IPS-NIHi7 (cell line): ENCODE measurements at regions not wholly inside any gene's neighbourhood (a gene's known extent, or its start where the extent isn't known, plus 50 kb on each side); places are given as distances from the start of the nearest gene placed in this dataset.
A peak's percentile ranks its signal among the peaks of the same experiment; 100 is the strongest.

Experiments
- DNase-seq: peaks from one replicate; pipeline ENCODE4 v3.0.0; 2012; ENCODE audit warnings: mixed read lengths; ENCODE audit errors: extremely low spot score

- no peak for DNase-seq
Observed at GRCh38 chr11:28684011-28684586, 575.9 kb downstream of the METTL15 start.

DNA sequence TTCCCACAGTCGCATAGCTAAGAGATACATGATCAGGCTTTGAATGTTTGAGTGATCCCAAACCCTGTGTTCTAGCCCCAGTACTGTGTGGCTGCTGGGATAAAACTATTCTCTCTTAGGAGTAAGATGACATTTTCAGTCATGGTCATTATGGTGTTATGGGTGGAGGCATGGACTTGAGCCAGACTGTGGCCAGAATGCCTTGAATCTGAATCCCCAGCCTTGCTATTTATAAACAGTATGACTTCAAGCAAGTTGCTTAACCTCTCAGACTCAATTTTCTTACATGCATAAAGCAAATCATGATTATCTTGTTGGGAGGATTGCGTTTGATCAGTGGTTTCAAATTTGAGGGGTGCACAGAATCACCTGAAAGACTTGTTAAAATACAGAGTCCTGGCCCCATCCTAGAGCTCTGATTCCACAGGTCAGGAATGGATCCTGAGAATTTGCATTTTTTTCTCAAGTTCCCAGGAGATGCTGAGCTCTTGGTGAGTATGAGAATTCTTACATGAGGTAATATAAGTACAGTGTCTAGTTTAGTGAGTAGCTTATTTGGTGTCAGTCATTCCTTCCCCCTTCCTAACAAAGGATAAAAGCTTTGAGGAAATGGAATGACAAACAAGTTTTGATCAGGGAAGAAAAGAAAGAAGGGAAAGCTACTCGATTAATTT, 571.7 kb downstream of the METTL15 start:
- no peak for DNase-seq

GRCh38 chr11:28677721-28678120, 569.5 kb downstream of the METTL15 start:
- DNase-seq: no peak

DNA sequence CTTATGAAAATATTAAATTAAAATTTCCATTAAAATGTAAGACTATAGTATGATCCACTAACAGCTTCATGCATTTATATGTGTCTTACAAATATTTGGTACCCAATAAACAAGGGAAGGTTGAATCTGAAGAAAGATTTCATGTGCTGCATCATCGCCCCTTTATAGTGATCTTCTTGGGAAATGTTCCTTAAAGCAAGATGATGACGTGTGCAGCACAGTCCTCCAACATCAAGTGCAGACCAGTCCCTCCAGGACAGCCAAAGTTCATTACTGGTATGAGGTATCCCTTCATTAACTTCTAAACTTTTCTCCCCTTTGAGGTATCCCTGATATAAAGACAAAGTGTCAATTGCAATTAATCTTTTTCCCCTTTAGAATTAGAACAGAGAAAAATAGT, 567.0 kb downstream of the METTL15 start:
- DNase-seq: no peak

GRCh38 chr11:28674433-28675103, 566.4 kb downstream of the METTL15 start:
- peak; percentile 71 for DNase-seq

- peak; percentile 16 for DNase-seq
Observed at GRCh38 chr11:28673691-28674432, 565.7 kb downstream of the METTL15 start.

GRCh38 chr11:28671274-28671673, 563.1 kb downstream of the METTL15 start:
- no peak for DNase-seq

- no peak for DNase-seq
Observed at GRCh38 chr11:28666632-28667031, 558.4 kb downstream of the METTL15 start.

DNA sequence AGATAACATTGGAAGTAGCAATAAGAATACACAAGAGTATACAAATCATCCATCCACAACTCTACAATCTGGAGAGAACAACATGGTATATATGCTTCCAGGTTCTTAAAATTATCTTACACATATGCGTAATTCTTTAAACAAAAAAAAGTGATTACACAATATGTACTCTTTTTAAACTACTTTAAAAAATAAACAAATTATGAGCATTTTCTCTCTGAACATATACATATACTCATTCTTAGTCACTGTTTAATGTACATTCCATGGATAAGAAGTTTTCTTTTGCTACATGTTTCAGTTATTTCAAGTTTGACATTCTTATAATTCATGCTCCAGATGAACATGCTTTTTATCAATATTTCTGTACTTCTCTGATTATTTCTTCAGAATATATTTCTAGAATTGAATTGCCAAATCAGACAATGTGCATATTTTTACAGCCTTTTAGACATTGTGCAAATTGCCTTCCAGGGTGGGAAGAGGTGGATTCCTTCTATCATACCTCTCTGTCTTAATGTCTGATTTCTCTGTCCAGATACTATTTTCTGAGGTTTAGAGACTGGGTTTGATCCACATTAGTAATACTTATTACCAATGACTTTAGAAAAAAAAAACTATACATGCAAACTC, 551.6 kb downstream of the METTL15 start:
- no peak for DNase-seq

GRCh38 chr11:28657378-28658030, 549.3 kb downstream of the METTL15 start:
- no peak for DNase-seq

DNA sequence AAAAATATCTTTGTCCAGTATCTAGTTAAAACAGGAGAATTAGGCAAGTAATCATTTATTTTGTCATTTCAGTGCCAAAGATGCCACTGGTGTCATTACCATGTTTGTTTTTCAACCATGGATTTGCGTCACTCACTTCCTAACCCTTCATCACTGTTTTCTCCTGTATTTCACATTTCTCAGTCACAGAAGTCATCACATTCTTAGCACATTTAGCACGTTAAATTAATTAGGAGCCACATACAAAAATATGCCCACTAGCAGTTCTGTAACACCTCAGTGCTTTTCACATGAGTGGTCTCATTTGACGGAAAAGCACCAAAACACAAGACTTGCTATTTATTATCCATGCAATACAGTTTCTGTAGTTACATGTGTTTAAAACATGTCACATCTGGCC, 546.0 kb downstream of the METTL15 start:
- DNase-seq: no peak

DNA sequence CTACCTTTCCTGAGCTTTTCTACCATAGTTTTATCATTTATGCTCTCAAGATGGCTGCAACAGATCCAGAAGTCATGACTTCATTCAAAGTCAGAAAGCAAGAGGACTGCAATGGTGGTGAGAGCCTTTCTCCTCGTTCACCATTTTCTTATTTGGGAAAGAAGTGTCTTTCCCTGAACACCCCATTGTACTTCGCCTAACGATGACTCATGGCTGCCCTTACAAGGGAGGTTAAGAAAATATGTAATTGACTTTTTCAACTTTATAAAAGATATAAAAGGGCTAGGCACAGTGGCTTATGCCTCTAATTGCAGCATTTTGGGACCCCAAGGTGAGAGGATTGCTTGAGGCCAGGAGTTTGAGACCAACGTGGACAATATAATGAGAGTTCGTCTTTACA, 541.7 kb downstream of the METTL15 start:
- DNase-seq: no peak

DNA sequence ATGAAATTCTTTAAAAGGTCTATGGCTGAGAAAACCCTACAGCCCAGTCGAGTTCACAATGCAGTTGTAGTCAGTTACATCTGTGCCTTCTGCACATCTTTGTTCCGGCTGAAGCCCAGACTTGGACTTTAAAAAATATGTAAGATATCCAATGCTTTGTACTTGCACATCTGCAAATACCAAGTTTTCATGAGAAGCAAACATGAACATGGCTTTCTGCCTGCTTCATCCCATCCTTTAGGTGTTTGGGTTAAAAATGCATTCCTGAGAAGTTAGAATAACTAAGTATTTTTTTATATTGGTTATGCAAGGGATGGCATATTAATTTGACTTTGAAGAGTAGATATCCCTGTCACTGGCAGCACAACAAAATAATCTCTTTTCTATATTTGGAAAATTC, 528.4 kb downstream of the METTL15 start:
- DNase-seq: no peak

GRCh38 chr11:28636033-28636432, 527.8 kb downstream of the METTL15 start:
- no peak for DNase-seq

GRCh38 chr11:28632338-28632737, 524.1 kb downstream of the METTL15 start:
- DNase-seq: no peak

DNA sequence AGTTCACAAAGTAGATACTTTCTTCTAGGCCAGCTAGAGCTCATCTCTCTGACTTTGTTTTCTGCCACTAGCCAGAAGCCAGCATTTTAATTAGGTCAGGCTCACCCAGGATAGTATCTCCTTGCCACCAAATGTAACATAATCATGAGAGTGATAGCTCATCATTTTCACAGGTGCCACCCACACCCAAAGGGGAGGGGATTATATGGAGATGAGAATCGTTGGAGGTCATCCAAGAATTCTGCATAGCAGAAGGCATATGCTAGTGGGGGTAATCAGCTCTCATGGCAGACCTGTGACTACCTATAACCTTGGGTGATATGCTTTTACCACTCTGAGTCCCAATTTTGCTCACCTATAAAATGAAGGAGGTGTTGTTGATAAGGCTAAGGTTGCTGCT, 523.0 kb downstream of the METTL15 start:
- no peak for DNase-seq

- DNase-seq: no peak
Observed at GRCh38 chr11:28629235-28629634, 521.0 kb downstream of the METTL15 start.

DNA sequence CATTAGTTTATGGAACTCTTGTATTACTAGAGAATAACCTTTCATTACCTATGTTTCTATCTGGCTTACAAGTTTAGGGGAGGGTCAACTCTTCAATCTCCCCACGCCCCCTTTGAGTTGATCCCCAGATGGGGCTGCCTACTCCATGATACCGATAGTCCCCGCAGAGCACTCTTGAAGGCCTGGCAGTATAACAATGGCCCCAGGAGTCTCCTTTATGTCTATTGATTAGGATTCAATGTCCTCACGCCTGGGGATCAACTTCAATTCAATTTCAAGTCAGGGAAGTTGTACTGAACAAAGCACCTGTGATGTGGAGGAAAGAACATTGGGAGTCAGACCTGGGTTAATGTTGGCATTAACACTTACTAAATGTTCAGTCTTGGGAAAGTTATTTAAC, 520.2 kb downstream of the METTL15 start:
- peak; percentile 12 for DNase-seq

GRCh38 chr11:28627690-28628255, 519.6 kb downstream of the METTL15 start:
- DNase-seq: no peak

DNA sequence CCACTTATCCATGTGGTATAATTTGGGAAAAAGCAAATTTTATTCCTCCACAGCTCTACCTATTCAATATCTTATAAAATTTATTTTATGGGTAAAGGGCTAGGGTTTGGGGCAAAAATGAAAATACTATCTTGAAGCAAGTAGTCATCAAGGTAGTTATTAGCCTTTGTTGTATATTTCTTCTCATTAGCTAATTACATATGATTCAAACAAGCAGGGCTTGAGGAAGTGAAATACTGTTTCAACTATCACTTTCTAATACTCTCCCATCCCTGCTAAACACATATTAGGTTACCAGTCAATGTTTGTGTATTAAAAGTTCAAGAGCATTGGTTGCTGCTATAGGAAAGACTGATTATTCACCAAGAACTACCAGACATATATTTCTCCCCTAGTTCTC, 517.3 kb downstream of the METTL15 start:
- DNase-seq: no peak

- DNase-seq: no peak
Observed at GRCh38 chr11:28621753-28622152, 513.6 kb downstream of the METTL15 start.
